GM12874 (cell line): ENCODE measurements at regions not wholly inside any gene's neighbourhood (a gene's known extent, or its start where the extent isn't known, plus 50 kb on each side); places are given as distances from the start of the nearest gene placed in this dataset.

ENCODE experiments used
- CTCF ChIP-seq: IDR thresholded peaks from 2 replicates; pipeline ENCODE4 v1.5.1; 2011; ENCODE audit warnings: low read depth, mild to moderate bottlenecking, control low read depth, low read length, moderate library complexity; ENCODE audit not compliant: insufficient read depth

GRCh38 chr2:48190230-48190629 lies 124.3 kb upstream of the FOXN2 start:
- TF ChIP-seq CTCF = no peak

GRCh38 chr2:48194641-48195040 lies 119.8 kb upstream of the FOXN2 start:
- TF ChIP-seq CTCF = no peak

- no peak for TF ChIP-seq CTCF
These were observed 119.3 kb upstream of the FOXN2 start for GRCh38 chr2:48195169-48195568.

GRCh38 chr2:48197618-48198017 lies 116.9 kb upstream of the FOXN2 start:
- TF ChIP-seq CTCF = no peak

- no peak for TF ChIP-seq CTCF
These were observed 116.1 kb upstream of the FOXN2 start for GRCh38 chr2:48198371-48198770.

- no peak for TF ChIP-seq CTCF
These were observed 115.4 kb upstream of the FOXN2 start for GRCh38 chr2:48199070-48199469.

- TF ChIP-seq CTCF = no peak
These were observed 113.7 kb upstream of the FOXN2 start for GRCh38 chr2:48200620-48201293.
